ENCODE measurements at regions not wholly inside any gene's neighbourhood (a gene's known extent, or its start where the extent isn't known, plus 50 kb on each side); places are given as distances from the start of the nearest gene placed in this dataset.

DNA sequence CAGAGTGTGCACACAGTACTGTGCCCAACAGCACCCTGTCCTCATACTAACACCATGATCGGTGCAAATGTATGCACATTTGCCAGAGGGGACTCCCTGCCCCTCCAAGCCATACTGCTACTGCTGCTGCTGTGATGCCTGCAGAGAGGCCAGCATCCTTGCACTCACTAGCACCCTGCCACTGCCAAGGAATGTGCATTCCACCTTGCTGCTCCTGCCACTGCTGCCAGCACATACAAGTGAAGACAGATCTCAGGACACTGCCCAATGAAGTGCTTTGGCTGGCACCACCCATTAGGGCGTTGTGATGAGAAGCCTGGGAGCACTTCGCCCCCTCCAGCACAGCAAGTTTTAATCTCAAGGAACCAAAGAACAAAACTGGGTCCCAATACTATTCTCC is 146.3 kb upstream of the DMD start:
- intact Hi-C loops (cut with micrococcal nuclease) = no loop called here
- H4K20me1 ChIP-seq (ENCODE audit: insufficient read depth, low read length) = no peaks in the 10 kb centered on the region
- H4K91ac ChIP-seq (ENCODE audit: insufficient read depth, low read depth, low read length) = no peak overlapping the region
- no peak overlapping the region for H3K4me2 ChIP-seq (ENCODE audit: low read depth, low read length)
- POLR2A ChIA-PET (ENCODE audit: unreplicated experiment) = no interaction called here
- no TSS peak for BruUV-seq (replicated peaks)
- H3K23ac ChIP-seq (ENCODE audit: low read depth, low read length) = no peak overlapping the region
- H2AK9ac ChIP-seq (replicated peaks; ENCODE audit: low read depth, low read length, poor library complexity) = no peak overlapping the region
- no peaks in the 10 kb centered on the region for H3K36me3 ChIP-seq (ENCODE audit: control insufficient read depth, insufficient read depth, low read length)
- no peak overlapping the region for H2BK15ac ChIP-seq (ENCODE audit: low read depth, low read length)
- no peak overlapping the region for H3K18ac ChIP-seq (ENCODE audit: low read depth, low read length)
- TF ChIP-seq RAD21 (IDR thresholded peaks at IDR 0.05; ENCODE audit: low read length) (no peak), SMC3 (IDR thresholded peaks at IDR 0.05; ENCODE audit: low read depth, low read length) (no peak), NFE2L2 (IDR thresholded peaks at IDR 0.05; ENCODE audit: low read depth, low read length) (no peak), BHLHE40 (IDR thresholded peaks at IDR 0.05; ENCODE audit: low read depth, low read length) (no peak), CEBPB (IDR thresholded peaks at IDR 0.05; ENCODE audit: low read depth, low read length) (no peak), MXI1 (IDR thresholded peaks at IDR 0.05; ENCODE audit: borderline replicate concordance, low read depth, low read length) (no peak), FOS (IDR thresholded peaks at IDR 0.05; ENCODE audit: low read depth, low read length) (no peak), CHD1 (IDR thresholded peaks at IDR 0.05; ENCODE audit: low read depth, low read length) (no peak), MAZ (IDR thresholded peaks at IDR 0.05; ENCODE audit: borderline replicate concordance, low read depth, low read length) (no peak), RFX5 (IDR thresholded peaks at IDR 0.05; ENCODE audit: low read depth, low read length) (no peak), POLR2A (IDR thresholded peaks at IDR 0.05; ENCODE audit: low read depth, low read length) (no peak), MAFK (IDR thresholded peaks at IDR 0.05; ENCODE audit: low read depth, low read length) (no peak), RCOR1 (IDR thresholded peaks at IDR 0.05; ENCODE audit: insufficient replicate concordance, low read length) (no peak)
- TF ChIP-seq, protein P1, sequence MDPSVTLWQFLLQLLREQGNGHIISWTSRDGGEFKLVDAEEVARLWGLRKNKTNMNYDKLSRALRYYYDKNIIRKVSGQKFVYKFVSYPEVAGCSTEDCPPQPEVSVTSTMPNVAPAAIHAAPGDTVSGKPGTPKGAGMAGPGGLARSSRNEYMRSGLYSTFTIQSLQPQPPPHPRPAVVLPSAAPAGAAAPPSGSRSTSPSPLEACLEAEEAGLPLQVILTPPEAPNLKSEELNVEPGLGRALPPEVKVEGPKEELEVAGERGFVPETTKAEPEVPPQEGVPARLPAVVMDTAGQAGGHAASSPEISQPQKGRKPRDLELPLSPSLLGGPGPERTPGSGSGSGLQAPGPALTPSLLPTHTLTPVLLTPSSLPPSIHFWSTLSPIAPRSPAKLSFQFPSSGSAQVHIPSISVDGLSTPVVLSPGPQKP (IDR thresholded peaks at IDR 0.05; ENCODE audit: borderline replicate concordance, low read depth, low read length) = no peak
- TF ChIP-seq, protein P2, sequence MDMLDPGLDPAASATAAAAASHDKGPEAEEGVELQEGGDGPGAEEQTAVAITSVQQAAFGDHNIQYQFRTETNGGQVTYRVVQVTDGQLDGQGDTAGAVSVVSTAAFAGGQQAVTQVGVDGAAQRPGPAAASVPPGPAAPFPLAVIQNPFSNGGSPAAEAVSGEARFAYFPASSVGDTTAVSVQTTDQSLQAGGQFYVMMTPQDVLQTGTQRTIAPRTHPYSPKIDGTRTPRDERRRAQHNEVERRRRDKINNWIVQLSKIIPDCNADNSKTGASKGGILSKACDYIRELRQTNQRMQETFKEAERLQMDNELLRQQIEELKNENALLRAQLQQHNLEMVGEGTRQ (IDR thresholded peaks at IDR 0.05; ENCODE audit: low read depth, low read length) = no peak
- TF ChIP-seq, protein P3, sequence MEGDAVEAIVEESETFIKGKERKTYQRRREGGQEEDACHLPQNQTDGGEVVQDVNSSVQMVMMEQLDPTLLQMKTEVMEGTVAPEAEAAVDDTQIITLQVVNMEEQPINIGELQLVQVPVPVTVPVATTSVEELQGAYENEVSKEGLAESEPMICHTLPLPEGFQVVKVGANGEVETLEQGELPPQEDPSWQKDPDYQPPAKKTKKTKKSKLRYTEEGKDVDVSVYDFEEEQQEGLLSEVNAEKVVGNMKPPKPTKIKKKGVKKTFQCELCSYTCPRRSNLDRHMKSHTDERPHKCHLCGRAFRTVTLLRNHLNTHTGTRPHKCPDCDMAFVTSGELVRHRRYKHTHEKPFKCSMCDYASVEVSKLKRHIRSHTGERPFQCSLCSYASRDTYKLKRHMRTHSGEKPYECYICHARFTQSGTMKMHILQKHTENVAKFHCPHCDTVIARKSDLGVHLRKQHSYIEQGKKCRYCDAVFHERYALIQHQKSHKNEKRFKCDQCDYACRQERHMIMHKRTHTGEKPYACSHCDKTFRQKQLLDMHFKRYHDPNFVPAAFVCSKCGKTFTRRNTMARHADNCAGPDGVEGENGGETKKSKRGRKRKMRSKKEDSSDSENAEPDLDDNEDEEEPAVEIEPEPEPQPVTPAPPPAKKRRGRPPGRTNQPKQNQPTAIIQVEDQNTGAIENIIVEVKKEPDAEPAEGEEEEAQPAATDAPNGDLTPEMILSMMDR (conservative IDR thresholded peaks at IDR 0.05; ENCODE audit: low read depth, low read length) = no peak
- H3K4me1 ChIP-seq (ENCODE audit: control insufficient read depth, insufficient read depth, low read length) = no peaks in the 10 kb centered on the region
- H4K8ac ChIP-seq (ENCODE audit: low read depth in 2 of 2, low read length in 2 of 2) = no peak overlapping the region
- CTCF ChIA-PET = no interaction called here
- no peaks in the 10 kb centered on the region for H3K27me3 ChIP-seq (ENCODE audit: control insufficient read depth, insufficient read depth, low read length)
- no peak overlapping the region for H4K5ac ChIP-seq (ENCODE audit: low read depth, low read length)
- H2BK120ac ChIP-seq (ENCODE audit: low read depth, low read length) = no peak overlapping the region
- H2BK20ac ChIP-seq (ENCODE audit: low read depth, low read length) = no peak overlapping the region
- H3K9ac ChIP-seq (ENCODE audit: low read depth, low read length) = no peak overlapping the region
- no peaks in the 10 kb centered on the region for H3K79me1 ChIP-seq (ENCODE audit: low read depth in 1 of 2, low read length in 2 of 2)
- dilution Hi-C loops (cut with HindIII; ENCODE audit: low sequenced_read_pairs, unreplicated experiment) = no loop called here
- H2AK5ac ChIP-seq (ENCODE audit: low read depth, low read length) = no peak overlapping the region
- no peak overlapping the region for H2AFZ ChIP-seq (replicated peaks; ENCODE audit: low read length, poor library complexity)
- no peak overlapping the region for H3K4me3 ChIP-seq (ENCODE audit: insufficient read depth, low read depth, low read length)
- no peak overlapping the region for H3K14ac ChIP-seq (replicated peaks; ENCODE audit: low read depth, low read length)
- no peak for ATAC-seq (ENCODE audit: low read depth)
- no peak overlapping the region for H3K4ac ChIP-seq (ENCODE audit: low read depth, low read length)
- no peak for DNase-seq
- H3K9me3 ChIP-seq (ENCODE audit: control insufficient read depth, insufficient read depth, low read length) = no peaks in the 10 kb centered on the region
- no peaks in the 10 kb centered on the region for H3K9me1 ChIP-seq (ENCODE audit: insufficient read depth, low read length)
- H2BK5ac ChIP-seq (ENCODE audit: low read depth, low read length, poor library complexity, severe bottlenecking) = no peak overlapping the region
- in situ Hi-C loops (cut with MboI; ENCODE audit: low sequenced_read_pairs) = no loop called here
- 50% methylated on average over 1 of the region's 3 CpGs; no CpG with 5 or more reads in 1 of the 2 experiments for WGBS, 2 experiments (ENCODE audit: extremely low coverage in 2 of 2, insufficient read length in 1 of 2)
- H3K27ac ChIP-seq (ENCODE audit: insufficient read depth, low read length) = no peak overlapping the region
- H3K56ac ChIP-seq (ENCODE audit: extremely low read depth, insufficient read depth, low read length) = no peak overlapping the region
